HT-29 (cell line): ENCODE measurements at regions not wholly inside any gene's neighbourhood (a gene's known extent, or its start where the extent isn't known, plus 50 kb on each side); places are given as distances from the start of the nearest gene placed in this dataset.

Experiments used
- DNase-seq: peaks from one replicate; pipeline ENCODE4 v3.0.0-alpha.2; 2015; ENCODE audit warnings: low spot score

GRCh38 chr9:28190981-28191380, 617.7 kb upstream of the C9orf72 start:
- DNase-seq = no peak

- no peak for DNase-seq
Measured at GRCh38 chr9:28197653-28198052, 624.4 kb upstream of the C9orf72 start.

GRCh38 chr9:28203036-28203435, 629.8 kb upstream of the C9orf72 start:
- no peak for DNase-seq

GRCh38 chr9:28206280-28206679, 633.0 kb upstream of the C9orf72 start:
- no peak for DNase-seq

- no peak for DNase-seq
Measured at GRCh38 chr9:28207657-28208056, 634.4 kb upstream of the C9orf72 start.

- no peak for DNase-seq
Measured at GRCh38 chr9:28209130-28209529, 635.8 kb upstream of the C9orf72 start.

GRCh38 chr9:28212979-28213378, 639.7 kb upstream of the C9orf72 start:
- peak; percentile 70 for DNase-seq

- no peak for DNase-seq
Measured at GRCh38 chr9:28215536-28216299, 642.4 kb upstream of the C9orf72 start.

GRCh38 chr9:28232686-28233085, 659.4 kb upstream of the C9orf72 start:
- DNase-seq = no peak

GRCh38 chr9:28234133-28234893, 661.0 kb upstream of the C9orf72 start:
- DNase-seq = no peak

GRCh38 chr9:28234894-28235277, 661.6 kb upstream of the C9orf72 start:
- no peak for DNase-seq

GRCh38 chr9:28249424-28249823, 676.1 kb upstream of the C9orf72 start:
- DNase-seq = no peak

GRCh38 chr9:28255174-28255573, 681.9 kb upstream of the C9orf72 start:
- no peak for DNase-seq

GRCh38 chr9:28260330-28260729, 687.0 kb upstream of the C9orf72 start:
- DNase-seq = no peak

GRCh38 chr9:28264368-28264767, 691.1 kb upstream of the C9orf72 start:
- no peak for DNase-seq

- DNase-seq = no peak
Measured at GRCh38 chr9:28267351-28267750, 694.1 kb upstream of the C9orf72 start.

GRCh38 chr9:28270156-28270555, 696.9 kb upstream of the C9orf72 start:
- no peak for DNase-seq

- no peak for DNase-seq
Measured at GRCh38 chr9:28272127-28272526, 698.8 kb upstream of the C9orf72 start.

- no peak for DNase-seq
Measured at GRCh38 chr9:28287455-28287854, 714.2 kb upstream of the C9orf72 start.

- DNase-seq = no peak
Measured at GRCh38 chr9:28289746-28290145, 716.5 kb upstream of the C9orf72 start.

GRCh38 chr9:28293369-28294090, 720.2 kb upstream of the C9orf72 start:
- no peak for DNase-seq

- no peak for DNase-seq
Measured at GRCh38 chr9:28301281-28301680, 728.0 kb upstream of the C9orf72 start.
